ENCODE measurements at regions not wholly inside any gene's neighbourhood (a gene's known extent, or its start where the extent isn't known, plus 50 kb on each side); places are given as distances from the start of the nearest gene placed in this dataset.

DNA sequence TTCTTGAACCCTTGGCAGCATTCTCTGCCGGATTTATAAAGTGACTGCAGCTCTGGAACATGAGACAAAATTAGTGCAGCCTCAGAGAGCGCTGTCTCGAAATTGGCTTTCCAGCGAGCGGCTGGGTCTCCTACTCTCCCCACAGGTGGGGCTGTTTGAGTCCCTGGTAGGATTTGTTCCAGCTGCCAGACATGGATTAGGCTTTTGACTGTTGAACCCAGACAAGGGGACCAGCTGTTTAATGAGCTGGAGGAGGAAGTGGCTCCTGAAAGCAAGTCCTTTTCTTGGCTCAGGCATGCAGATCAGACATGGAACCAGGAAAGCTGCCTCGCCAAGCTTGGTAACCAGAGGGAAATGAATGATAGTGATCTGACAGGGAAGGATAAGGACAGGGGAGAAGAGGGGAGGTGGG, 69.6 kb downstream of the UBIAD1 start:
- Histone ChIP-seq H3K9me3 (no peaks in the 10 kb centered on the region), H3K27ac (no peak overlapping the region), H3K4me1 (peaks cover 7% of the 10 kb centered on the region), H3K4me3 (no peak overlapping the region), H3K36me3 (replicated peaks in 1 of 2; ENCODE audit: insufficient read depth in 1 of 2, low read depth in 2 of 2) (no peaks in the 10 kb centered on the region), H3K27me3 (no peaks in the 10 kb centered on the region)
- TF ChIP-seq POLR2A (IDR thresholded peaks at IDR 0.05): no peak
- TF ChIP-seq, protein P1, sequence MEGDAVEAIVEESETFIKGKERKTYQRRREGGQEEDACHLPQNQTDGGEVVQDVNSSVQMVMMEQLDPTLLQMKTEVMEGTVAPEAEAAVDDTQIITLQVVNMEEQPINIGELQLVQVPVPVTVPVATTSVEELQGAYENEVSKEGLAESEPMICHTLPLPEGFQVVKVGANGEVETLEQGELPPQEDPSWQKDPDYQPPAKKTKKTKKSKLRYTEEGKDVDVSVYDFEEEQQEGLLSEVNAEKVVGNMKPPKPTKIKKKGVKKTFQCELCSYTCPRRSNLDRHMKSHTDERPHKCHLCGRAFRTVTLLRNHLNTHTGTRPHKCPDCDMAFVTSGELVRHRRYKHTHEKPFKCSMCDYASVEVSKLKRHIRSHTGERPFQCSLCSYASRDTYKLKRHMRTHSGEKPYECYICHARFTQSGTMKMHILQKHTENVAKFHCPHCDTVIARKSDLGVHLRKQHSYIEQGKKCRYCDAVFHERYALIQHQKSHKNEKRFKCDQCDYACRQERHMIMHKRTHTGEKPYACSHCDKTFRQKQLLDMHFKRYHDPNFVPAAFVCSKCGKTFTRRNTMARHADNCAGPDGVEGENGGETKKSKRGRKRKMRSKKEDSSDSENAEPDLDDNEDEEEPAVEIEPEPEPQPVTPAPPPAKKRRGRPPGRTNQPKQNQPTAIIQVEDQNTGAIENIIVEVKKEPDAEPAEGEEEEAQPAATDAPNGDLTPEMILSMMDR (IDR thresholded peaks at IDR 0.05): no peak
- 70 to 71% methylated on average over 6 of the region's 6 CpGs for WGBS, 2 donors
- DNase-seq (no peak), ATAC-seq (no peak)
- intact Hi-C loops (cut with DNase I): no loop called here

GRCh38 chr1:11345971-11346715, 73.1 kb downstream of the UBIAD1 start:
- no peaks in the 10 kb centered on the region for H3K36me3 ChIP-seq (replicated peaks in 1 of 2; ENCODE audit: insufficient read depth in 1 of 2, low read depth in 2 of 2)
- H3K9me3 ChIP-seq: no peaks in the 10 kb centered on the region
- ATAC-seq: no peak
- no peak overlapping the region for H3K27ac ChIP-seq
- TF ChIP-seq, protein P1 (IDR thresholded peaks at IDR 0.05): no peak
- TF ChIP-seq POLR2A (IDR thresholded peaks at IDR 0.05): no peak
- H3K4me3 ChIP-seq: no peak overlapping the region
- intact Hi-C loops (cut with DNase I): no loop called here
- 43 to 49% methylated on average over 8 to 19 of the region's 19 CpGs for WGBS, 2 donors
- H3K27me3 ChIP-seq: no peaks in the 10 kb centered on the region
- H3K4me1 ChIP-seq: no peaks in the 10 kb centered on the region
- no peak for DNase-seq

- TF ChIP-seq POLR2A (IDR thresholded peaks at IDR 0.05): no peak
- TF ChIP-seq, protein P1 (IDR thresholded peaks at IDR 0.05): no peak
- intact Hi-C loops (cut with DNase I): no loop called here
- no peak overlapping the region for H3K4me3 ChIP-seq
- H3K27me3 ChIP-seq: no peaks in the 10 kb centered on the region
- no peak overlapping the region for H3K27ac ChIP-seq
- ATAC-seq (no peak), DNase-seq (no peak)
- H3K4me1 ChIP-seq: no peaks in the 10 kb centered on the region
- WGBS, 2 donors: 36 to 41% methylated on average over 14 of the region's 14 CpGs
- H3K9me3 ChIP-seq: no peaks in the 10 kb centered on the region
- H3K36me3 ChIP-seq (replicated peaks in 1 of 2; ENCODE audit: insufficient read depth in 1 of 2, low read depth in 2 of 2): no peaks in the 10 kb centered on the region
These were observed 77.3 kb downstream of the UBIAD1 start for GRCh38 chr1:11350265-11350664.

- intact Hi-C loops (cut with DNase I): no loop called here
- H3K4me1 ChIP-seq: no peaks in the 10 kb centered on the region
- no peak overlapping the region for H3K27ac ChIP-seq
- DNase-seq (no peak), ATAC-seq (no peak)
- no peaks in the 10 kb centered on the region for H3K27me3 ChIP-seq
- no peaks in the 10 kb centered on the region for H3K36me3 ChIP-seq (replicated peaks in 1 of 2; ENCODE audit: insufficient read depth in 1 of 2, low read depth in 2 of 2)
- no peak overlapping the region for H3K4me3 ChIP-seq
- TF ChIP-seq, protein P1 (IDR thresholded peaks at IDR 0.05): no peak
- TF ChIP-seq POLR2A (IDR thresholded peaks at IDR 0.05): no peak
- no peaks in the 10 kb centered on the region for H3K9me3 ChIP-seq
- WGBS, 2 donors: 79 to 90% methylated on average over 6 to 12 of the region's 12 CpGs
These were observed 79.2 kb downstream of the UBIAD1 start for GRCh38 chr1:11352058-11352715.
